HG03159 (cell line): ENCODE measurements at regions not wholly inside any gene's neighbourhood (a gene's known extent, or its start where the extent isn't known, plus 50 kb on each side); places are given as distances from the start of the nearest gene placed in this dataset.

Experiments used
- ATAC-seq: cut with Tn5 transposase; IDR thresholded peaks from one replicate; pipeline ENCODE4 v1.9.1; 2021; ENCODE audit warnings: mild to moderate bottlenecking, moderate library complexity; ENCODE audit not compliant: unreplicated experiment

DNA sequence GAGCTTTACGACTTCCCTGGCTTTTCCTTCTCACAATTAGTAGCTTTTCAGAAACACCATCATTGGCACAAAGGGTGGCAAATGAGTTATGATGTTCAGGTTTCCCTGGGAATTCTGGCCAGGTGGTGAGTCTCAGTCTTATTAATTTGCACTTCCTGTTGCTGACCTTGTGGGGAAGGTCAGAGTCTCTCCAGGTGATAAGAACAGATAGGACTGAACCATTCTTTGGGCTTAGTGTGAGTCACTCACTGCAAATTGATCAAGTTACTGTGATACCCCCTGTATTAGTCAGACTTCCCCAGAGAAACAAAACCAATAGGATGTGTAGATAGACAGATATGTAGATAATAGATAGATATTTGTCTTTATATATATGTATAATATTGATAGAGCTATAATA is 53.8 kb upstream of the RANBP3L start:
- ATAC-seq, result no peak

DNA sequence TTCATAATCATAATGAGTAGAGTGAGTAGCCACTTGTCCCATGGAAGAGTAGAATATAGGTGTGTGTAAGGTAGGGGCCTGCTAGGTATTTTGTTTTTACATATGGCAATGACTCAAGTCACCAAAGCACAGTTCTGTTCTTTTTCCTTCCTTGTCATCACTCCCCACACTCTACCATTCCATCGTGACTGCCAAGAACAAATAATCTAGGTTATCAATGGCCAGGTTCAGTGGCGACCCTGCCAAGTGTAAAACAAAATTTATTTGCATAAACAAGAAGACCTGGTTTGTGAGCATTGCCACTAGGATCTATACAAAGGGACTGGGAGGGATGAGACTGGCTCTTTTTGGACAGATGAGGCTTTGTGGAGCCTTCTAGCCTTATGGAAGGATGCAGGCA is 55.2 kb upstream of the RANBP3L start:
- ATAC-seq, result no peak

- no peak for ATAC-seq
Observed at GRCh38 chr5:36357391-36357975, 55.8 kb upstream of the RANBP3L start.

DNA sequence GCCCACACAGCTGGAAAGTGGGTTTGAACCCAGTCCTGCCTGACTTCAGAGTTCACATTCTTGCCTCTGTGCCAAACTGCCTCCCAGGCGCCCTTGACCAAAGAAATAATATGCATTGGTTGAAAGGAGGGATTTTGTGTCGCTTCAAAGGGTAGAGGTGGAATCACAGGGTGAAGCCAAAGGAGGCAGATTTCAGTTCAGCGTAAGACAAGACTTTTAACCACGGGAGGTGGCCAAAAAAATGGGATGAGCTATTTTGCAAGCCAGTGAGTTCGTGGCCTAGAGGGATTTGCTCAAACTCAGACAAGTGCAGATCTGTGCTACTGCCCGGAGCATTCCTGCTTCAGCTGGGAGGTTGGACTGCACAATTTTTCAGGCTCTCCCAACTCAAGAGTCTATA is 57.6 kb upstream of the RANBP3L start:
- ATAC-seq, result no peak

DNA sequence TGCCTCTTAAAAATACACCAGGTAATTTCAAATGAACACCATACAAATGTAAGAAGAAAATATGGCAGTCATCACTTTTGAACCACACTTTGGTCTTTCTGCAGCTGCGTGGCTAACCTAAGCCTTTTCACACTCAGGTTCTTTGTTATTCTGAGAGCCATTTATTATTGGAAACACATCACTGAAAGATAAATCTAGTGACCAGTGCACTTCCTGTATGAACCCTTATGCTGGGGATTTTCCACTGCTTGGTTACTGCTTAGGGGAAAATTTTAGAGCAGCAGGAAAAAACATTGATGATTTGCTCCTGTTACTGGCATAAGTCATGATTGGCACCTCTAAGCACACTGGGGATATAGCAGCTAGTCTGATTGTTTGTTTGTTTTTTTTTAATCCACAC is 58.6 kb upstream of the RANBP3L start:
- no peak for ATAC-seq

- no peak for ATAC-seq
Observed at GRCh38 chr5:36363101-36363500, 61.4 kb upstream of the RANBP3L start.

- no peak for ATAC-seq
Observed at GRCh38 chr5:36363744-36364143, 62.0 kb upstream of the RANBP3L start.

DNA sequence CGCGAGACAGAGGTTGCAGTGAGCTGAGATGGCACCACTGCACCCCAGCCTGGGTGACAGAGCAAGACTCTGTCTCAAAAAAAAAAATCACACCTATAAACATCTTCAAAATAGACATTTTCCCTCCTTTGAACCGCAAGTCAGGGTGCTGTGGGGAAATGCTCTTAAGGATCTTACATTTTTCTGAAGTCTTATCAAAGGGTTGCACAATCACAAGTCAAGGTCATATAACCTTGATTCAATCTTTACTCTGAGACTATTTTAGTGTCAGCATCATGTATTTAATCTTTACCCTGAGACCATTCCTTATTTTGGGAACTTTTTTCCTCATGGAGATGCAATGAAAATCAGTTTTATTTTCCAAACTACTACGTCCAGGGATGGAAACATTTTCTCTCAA is 62.8 kb upstream of the RANBP3L start:
- no peak for ATAC-seq

DNA sequence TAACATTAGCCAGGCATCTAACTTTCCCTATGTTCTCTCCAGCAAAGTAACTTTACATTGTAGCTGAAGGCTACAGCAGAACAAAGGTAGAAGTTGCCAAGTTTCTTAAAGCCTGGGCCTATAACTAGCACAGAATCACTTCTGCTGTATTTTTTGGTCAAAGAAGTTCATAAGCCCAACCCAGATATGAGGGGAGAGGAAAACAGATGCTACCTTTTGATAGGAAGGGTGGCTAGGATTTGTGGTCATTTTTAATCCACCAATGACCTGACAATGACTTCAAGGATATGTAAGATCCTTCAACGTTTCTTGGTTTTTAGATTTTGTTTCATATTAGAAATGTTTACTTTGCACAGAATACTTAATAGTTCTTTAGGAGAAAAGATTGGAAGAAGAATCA is 64.2 kb upstream of the RANBP3L start:
- no peak for ATAC-seq

DNA sequence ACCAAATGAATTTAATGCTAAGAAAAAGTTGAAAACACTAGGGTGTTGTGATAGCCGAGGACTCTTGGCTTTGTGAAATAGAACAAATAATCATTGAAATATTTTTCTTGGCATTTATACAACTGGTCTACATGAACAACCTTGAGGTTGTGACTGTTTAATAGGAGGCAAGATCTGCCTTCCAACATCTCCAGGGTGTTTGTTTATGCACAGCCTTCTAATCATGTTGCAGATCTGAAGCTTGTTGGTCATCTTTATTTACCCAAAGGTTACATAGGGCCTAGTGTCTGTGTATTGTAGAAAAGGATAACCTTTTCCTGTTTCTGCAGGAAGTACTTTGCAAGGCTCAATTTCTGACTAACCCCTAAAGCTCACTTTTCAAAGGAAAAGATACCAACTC is 65.2 kb upstream of the RANBP3L start:
- no peak for ATAC-seq

GRCh38 chr5:36367524-36367923 is 65.8 kb upstream of the RANBP3L start:
- no peak for ATAC-seq

- no peak for ATAC-seq
Observed at GRCh38 chr5:36369219-36369690, 67.6 kb upstream of the RANBP3L start.

GRCh38 chr5:36370073-36370472 is 68.4 kb upstream of the RANBP3L start:
- no peak for ATAC-seq

DNA sequence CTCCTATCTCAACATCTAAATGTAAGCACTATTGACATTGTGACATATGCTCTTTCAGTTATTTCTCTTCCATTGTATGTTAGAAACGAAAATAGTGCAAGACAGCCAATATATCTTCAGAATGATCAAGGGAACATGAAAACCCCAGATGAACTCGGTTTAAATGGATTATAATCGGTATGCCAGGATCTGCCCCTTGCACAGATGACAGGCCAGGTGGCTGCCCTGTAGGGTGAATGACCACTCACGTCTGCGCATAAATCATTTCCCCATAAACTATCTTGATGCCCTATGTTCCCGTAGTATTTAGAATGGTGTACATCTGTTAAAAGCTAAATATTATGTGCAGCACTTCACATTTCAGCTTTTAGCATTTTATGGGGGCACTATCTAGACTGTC is 69.7 kb upstream of the RANBP3L start:
- no peak for ATAC-seq

GRCh38 chr5:36373527-36374086 is 71.9 kb upstream of the RANBP3L start:
- no peak for ATAC-seq

- ATAC-seq, result no peak
Observed at GRCh38 chr5:36374266-36374862, 72.7 kb upstream of the RANBP3L start.

GRCh38 chr5:36377192-36377591 is 75.5 kb upstream of the RANBP3L start:
- no peak for ATAC-seq

DNA sequence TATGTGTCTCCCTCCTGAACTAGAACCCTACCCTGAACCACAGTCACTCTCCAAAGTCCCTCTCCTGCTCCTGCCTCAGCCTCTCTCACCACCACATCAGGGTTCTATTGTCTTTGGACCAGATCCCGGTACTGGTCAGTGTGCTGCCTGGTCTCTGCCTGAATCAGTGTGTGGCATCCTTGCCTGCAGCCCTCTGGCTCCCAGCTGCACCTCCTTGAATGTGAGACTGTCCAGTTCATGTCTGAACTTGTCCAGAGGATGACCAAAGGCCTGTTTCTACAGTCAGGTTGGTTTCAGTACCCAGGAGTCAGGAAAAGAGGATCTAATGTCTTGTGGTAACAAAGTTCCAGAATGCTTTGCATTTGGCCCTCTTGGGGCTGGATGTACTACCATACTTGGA is 76.8 kb upstream of the RANBP3L start:
- ATAC-seq, result no peak

DNA sequence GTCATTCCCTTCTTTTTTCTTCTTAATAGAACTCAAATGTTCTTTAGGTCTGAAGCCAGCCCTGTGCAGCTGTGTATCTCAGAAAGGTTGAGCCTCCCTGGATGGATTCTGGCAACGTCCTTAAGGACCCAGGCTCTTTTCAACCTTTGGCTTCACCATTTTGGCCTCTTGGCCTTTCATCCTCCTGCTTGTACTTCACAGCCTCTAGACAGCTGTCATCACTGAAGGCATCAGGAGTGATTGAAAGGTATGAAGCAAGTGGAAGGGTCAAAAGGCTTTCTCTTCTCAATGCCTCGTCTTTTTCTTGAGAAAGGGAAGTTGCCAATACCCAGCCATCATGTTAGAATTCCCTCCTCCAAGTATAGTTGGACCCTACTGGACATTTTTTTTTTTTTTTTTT is 81.2 kb upstream of the RANBP3L start:
- ATAC-seq, result no peak

- no peak for ATAC-seq
Observed at GRCh38 chr5:36383942-36384341, 82.2 kb upstream of the RANBP3L start.

DNA sequence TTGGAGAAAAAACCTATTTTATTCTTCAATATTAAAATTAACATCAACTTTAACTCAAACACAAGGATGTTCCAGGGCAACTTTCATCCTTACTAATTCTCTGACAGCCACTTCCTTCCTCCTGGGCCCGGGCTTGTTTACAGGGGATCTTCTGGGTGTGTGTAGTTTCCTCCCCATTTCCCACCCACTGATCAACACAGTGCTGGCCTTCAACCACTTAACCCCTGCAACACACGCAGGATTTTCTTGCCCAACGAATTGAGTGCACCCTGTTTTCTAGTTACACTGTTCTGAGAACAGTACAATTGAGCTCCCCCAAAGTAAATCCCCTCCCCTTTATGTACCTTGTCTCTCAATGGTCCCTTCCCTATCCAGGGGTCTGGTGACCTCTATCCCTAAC is 83.1 kb upstream of the RANBP3L start:
- ATAC-seq, result no peak

DNA sequence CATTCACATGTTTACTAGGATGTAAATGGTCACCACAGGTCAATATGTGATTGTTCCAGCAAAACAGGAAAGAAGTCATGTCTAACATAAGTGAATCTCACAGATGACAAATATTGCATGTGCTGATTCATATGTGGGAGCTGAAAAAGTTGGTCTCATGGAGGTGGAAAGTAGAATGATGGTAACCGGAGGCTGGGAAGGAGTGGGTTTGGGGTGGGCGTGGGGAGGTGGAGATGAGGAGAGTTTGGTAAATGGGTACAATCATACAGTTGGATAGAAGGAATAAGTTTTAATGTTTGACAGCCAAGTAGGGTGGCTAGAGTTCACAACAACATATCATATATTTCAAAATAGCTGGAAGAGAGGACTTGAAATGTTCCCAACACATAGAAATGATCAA is 83.8 kb upstream of the RANBP3L start:
- ATAC-seq, result no peak

DNA sequence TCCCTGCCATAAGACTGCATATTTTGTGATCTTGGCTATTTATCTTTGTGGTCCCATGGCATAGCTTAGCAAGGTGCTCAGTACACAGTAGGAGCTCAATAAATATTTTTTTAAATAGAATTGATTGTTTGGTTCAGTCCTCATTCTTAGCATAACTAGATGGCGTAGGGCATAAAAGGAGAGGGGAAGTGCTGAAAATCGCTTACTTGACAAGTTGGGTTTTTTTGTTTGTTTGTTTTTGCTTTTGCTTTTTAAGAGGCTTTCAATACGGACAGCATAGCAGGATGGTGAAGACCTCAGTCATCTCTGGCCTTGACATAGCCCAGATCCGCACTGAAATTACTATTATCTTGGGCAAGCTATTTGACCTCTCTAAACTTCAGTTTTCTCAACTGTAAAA is 86.6 kb upstream of the RANBP3L start:
- no peak for ATAC-seq
